ENCODE measurements at regions not wholly inside any gene's neighbourhood (a gene's known extent, or its start where the extent isn't known, plus 50 kb on each side); places are given as distances from the start of the nearest gene placed in this dataset.

DNA sequence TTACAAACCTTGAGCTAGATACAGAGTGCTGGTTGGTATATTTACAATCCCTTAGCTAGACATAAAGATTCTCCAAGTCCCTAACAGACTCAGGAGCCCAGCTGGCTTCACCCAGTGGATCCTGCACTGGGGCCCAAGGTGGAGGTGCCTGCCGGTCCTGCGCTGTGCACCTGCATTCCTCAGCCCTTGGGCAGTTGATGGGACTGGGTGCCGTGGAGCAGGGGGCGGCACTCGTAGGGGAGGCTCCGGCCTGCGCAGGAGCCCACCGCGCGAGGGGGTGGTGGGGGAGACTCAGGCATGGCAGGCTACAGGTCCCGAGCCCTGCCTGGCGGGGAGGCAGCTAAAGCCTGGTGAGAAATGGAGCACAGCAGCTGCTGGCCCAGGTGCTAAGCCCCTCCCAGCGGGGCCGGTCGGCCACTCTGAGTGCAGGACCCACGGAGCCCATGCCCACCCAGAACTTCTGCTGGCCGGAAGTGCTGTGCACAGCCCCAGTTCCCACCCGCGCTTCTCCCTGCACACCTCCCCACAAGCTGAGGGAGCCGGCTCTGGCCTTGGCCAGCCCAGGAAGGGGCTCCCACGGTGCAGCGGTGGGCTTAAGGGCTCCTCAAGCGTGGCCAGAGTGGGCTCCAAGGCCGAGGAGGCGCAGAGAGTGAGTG lies 1464.7 kb downstream of the EFNA5 start:
- TF ChIP-seq FOXP2 (optimal IDR thresholded peaks at IDR 0.05; ENCODE audit: borderline replicate concordance, extremely low read depth, extremely low read length, insufficient read depth) (no peak), POLR2AphosphoS5 (IDR thresholded peaks at IDR 0.05; ENCODE audit: low read depth, low read length) (no peak), SIN3A (IDR thresholded peaks at IDR 0.05; ENCODE audit: borderline replicate concordance, insufficient read depth, low read length) (no peak), TAF1 (IDR thresholded peaks at IDR 0.05; ENCODE audit: borderline replicate concordance, insufficient read depth, low read length) (no peak)
- TF ChIP-seq, protein P1, sequence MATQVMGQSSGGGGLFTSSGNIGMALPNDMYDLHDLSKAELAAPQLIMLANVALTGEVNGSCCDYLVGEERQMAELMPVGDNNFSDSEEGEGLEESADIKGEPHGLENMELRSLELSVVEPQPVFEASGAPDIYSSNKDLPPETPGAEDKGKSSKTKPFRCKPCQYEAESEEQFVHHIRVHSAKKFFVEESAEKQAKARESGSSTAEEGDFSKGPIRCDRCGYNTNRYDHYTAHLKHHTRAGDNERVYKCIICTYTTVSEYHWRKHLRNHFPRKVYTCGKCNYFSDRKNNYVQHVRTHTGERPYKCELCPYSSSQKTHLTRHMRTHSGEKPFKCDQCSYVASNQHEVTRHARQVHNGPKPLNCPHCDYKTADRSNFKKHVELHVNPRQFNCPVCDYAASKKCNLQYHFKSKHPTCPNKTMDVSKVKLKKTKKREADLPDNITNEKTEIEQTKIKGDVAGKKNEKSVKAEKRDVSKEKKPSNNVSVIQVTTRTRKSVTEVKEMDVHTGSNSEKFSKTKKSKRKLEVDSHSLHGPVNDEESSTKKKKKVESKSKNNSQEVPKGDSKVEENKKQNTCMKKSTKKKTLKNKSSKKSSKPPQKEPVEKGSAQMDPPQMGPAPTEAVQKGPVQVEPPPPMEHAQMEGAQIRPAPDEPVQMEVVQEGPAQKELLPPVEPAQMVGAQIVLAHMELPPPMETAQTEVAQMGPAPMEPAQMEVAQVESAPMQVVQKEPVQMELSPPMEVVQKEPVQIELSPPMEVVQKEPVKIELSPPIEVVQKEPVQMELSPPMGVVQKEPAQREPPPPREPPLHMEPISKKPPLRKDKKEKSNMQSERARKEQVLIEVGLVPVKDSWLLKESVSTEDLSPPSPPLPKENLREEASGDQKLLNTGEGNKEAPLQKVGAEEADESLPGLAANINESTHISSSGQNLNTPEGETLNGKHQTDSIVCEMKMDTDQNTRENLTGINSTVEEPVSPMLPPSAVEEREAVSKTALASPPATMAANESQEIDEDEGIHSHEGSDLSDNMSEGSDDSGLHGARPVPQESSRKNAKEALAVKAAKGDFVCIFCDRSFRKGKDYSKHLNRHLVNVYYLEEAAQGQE (IDR thresholded peaks at IDR 0.05; ENCODE audit: insufficient read depth in 1 of 2, low read depth in 2 of 2, low read length in 2 of 2): no peak

DNA sequence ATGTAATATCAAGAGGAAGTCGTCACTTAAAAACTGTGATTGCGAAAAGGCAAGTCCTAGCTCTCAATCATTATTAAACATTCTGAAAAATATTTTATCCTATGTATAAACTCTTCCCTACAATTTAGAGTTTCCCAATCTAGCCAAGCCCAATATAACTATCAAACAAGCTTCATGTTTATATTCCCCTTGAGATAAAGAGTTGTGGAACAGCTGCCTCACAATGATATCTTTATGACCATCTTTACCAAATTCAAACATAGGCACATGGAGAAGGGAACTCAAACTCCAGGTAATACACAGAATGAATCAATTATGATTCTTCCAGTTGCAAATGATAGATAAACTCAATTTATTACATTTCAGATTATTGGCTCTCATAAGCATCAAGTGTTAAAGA lies 1468.7 kb downstream of the EFNA5 start:
- TF ChIP-seq POLR2AphosphoS5 (IDR thresholded peaks at IDR 0.05; ENCODE audit: low read depth, low read length) (no peak), TAF1 (IDR thresholded peaks at IDR 0.05; ENCODE audit: borderline replicate concordance, insufficient read depth, low read length) (no peak), SIN3A (IDR thresholded peaks at IDR 0.05; ENCODE audit: borderline replicate concordance, insufficient read depth, low read length) (no peak), FOXP2 (optimal IDR thresholded peaks at IDR 0.05; ENCODE audit: borderline replicate concordance, extremely low read depth, extremely low read length, insufficient read depth) (no peak)
- TF ChIP-seq, protein P1 (IDR thresholded peaks at IDR 0.05; ENCODE audit: insufficient read depth in 1 of 2, low read depth in 2 of 2, low read length in 2 of 2): no peak

DNA sequence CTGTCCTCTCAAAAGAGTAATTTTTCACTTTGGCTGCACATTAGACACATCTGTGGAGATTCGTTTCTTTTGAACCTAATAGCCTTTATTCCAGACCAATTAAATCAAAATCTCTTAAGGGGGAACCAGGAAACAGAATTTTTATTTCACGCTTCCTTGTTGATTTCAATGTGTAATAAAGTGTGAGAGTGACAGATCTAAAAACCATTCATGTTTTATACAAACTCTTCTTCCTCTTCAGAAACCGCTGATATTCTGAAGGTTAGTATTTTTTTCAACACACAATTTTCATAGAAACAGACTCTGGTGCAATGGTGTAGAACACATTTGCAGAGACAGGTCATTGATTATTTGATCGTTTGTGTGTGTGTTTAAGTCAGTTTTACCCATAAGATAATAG lies 1469.8 kb downstream of the EFNA5 start:
- TF ChIP-seq POLR2AphosphoS5 (IDR thresholded peaks at IDR 0.05; ENCODE audit: low read depth, low read length) (no peak), TAF1 (IDR thresholded peaks at IDR 0.05; ENCODE audit: borderline replicate concordance, insufficient read depth, low read length) (no peak), SIN3A (IDR thresholded peaks at IDR 0.05; ENCODE audit: borderline replicate concordance, insufficient read depth, low read length) (no peak), FOXP2 (optimal IDR thresholded peaks at IDR 0.05; ENCODE audit: borderline replicate concordance, extremely low read depth, extremely low read length, insufficient read depth) (no peak)
- TF ChIP-seq, protein P1 (IDR thresholded peaks at IDR 0.05; ENCODE audit: insufficient read depth in 1 of 2, low read depth in 2 of 2, low read length in 2 of 2): no peak

DNA sequence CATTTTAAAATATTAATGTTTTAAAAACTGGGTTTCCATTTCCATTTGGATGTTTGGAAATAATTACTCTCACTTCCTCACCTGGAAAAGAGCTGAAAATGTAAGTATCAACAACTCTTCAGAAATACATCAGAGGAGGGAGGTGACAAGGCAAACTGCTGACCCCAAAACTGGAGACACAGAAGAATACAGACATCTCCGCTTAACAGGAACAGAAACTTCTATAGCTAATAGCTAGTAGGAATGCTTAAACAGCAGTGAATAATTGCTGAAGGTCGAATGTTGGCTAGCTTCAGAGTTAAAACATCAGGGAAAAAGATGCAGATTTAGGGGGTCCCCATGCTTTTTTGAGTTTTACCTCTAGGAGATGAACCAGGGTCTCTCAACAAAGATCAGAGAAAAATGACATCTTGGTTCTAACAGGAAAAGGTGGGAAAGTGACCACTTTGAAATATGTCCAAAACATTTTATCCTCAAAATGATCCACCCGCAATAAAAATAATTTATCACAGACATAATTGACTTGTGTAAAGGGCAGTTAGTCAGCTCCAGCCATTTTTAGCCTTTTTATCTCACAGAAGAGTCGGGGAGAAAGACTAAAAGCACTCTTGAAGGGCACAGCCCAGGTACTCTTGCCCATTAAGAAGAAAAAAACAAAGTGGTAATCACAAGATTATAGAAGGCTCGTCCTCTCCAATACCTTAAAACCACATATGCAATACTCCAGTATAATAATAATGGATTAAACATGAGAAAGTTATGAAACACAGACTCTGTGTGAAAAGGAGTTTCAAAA lies 1474.9 kb downstream of the EFNA5 start:
- TF ChIP-seq, protein P1 (IDR thresholded peaks at IDR 0.05; ENCODE audit: insufficient read depth in 1 of 2, low read depth in 2 of 2, low read length in 2 of 2): no peak
- TF ChIP-seq POLR2AphosphoS5 (IDR thresholded peaks at IDR 0.05; ENCODE audit: low read depth, low read length) (no peak), TAF1 (IDR thresholded peaks at IDR 0.05; ENCODE audit: borderline replicate concordance, insufficient read depth, low read length) (no peak), SIN3A (IDR thresholded peaks at IDR 0.05; ENCODE audit: borderline replicate concordance, insufficient read depth, low read length) (no peak), FOXP2 (optimal IDR thresholded peaks at IDR 0.05; ENCODE audit: borderline replicate concordance, extremely low read depth, extremely low read length, insufficient read depth) (no peak)

All from PFSK-1 (cell line).